Type B pancreatic cell (in vitro differentiated cells): ENCODE measurements at regions not wholly inside any gene's neighbourhood (a gene's known extent, or its start where the extent isn't known, plus 50 kb on each side); places are given as distances from the start of the nearest gene placed in this dataset.

ENCODE experiments used
- DNase-seq: peaks from one replicate; pipeline ENCODE4 v3.0.0; 2021; ENCODE audit warnings: mixed read lengths; ENCODE audit not compliant: unreplicated experiment; ENCODE audit errors: extremely low spot score
- H3K27ac Mint-ChIP-seq: 2 replicates; pipeline ENCODE4 v1.8.0; 2021; ENCODE audit warnings: mild to moderate bottlenecking, mixed read lengths
- H3K27me3 Mint-ChIP-seq: 2 replicates; pipeline ENCODE4 v1.8.0; 2021; ENCODE audit warnings: mixed read lengths
- H3K36me3 Mint-ChIP-seq: 2 replicates; pipeline ENCODE4 v1.8.0; 2021; ENCODE audit warnings: mixed read lengths
- H3K4me1 Mint-ChIP-seq: one replicate; pipeline ENCODE4 v1.8.0; 2021; ENCODE audit warnings: mixed read lengths; ENCODE audit not compliant: unreplicated experiment
- H3K4me3 Mint-ChIP-seq: 2 replicates; pipeline ENCODE4 v1.8.0; 2021; ENCODE audit warnings: mild to moderate bottlenecking, mixed read lengths
- H3K9me3 Mint-ChIP-seq: 2 replicates; pipeline ENCODE4 v1.8.0; 2021; ENCODE audit warnings: mixed read lengths
- TF ChIP-seq, protein P1 (sequence below): fragments of 200-600 bp; sonication (generic); conservative IDR thresholded peaks from 2 replicates; pipeline ENCODE4 v1.5.0; 2021; ENCODE audit warnings: antibody characterized with exemption, mild to moderate bottlenecking

DNA sequence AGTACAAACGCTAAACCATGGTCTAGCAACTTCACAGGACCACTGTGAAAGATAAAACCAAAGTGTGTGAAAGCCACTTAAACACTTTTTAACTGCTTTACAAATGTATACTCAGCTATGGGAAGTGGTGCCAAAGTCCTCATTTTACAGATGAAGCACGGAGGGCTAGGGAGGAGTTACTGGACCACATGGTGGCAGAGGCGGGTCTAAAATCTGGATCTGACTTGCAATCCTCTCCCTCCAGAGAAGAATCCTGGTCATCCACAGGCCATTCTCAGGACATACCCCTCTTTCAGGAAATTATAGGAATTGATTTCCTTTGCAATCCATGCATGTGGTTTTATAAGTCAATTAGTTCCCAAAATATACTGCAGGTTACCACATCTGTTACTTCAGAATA lies 84.6 kb upstream of the GYPC start:
- H3K27me3 Mint-ChIP-seq: peaks cover 3% of the 10 kb centered on the region
- H3K4me3 Mint-ChIP-seq: no peak overlapping the region
- H3K9me3 Mint-ChIP-seq: no peaks in the 10 kb centered on the region
- H3K27ac Mint-ChIP-seq: no peak overlapping the region
- no peaks in the 10 kb centered on the region for H3K4me1 Mint-ChIP-seq
- no peak for DNase-seq
- TF ChIP-seq, protein P1, sequence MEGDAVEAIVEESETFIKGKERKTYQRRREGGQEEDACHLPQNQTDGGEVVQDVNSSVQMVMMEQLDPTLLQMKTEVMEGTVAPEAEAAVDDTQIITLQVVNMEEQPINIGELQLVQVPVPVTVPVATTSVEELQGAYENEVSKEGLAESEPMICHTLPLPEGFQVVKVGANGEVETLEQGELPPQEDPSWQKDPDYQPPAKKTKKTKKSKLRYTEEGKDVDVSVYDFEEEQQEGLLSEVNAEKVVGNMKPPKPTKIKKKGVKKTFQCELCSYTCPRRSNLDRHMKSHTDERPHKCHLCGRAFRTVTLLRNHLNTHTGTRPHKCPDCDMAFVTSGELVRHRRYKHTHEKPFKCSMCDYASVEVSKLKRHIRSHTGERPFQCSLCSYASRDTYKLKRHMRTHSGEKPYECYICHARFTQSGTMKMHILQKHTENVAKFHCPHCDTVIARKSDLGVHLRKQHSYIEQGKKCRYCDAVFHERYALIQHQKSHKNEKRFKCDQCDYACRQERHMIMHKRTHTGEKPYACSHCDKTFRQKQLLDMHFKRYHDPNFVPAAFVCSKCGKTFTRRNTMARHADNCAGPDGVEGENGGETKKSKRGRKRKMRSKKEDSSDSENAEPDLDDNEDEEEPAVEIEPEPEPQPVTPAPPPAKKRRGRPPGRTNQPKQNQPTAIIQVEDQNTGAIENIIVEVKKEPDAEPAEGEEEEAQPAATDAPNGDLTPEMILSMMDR: no peak
- no peaks in the 10 kb centered on the region for H3K36me3 Mint-ChIP-seq

DNA sequence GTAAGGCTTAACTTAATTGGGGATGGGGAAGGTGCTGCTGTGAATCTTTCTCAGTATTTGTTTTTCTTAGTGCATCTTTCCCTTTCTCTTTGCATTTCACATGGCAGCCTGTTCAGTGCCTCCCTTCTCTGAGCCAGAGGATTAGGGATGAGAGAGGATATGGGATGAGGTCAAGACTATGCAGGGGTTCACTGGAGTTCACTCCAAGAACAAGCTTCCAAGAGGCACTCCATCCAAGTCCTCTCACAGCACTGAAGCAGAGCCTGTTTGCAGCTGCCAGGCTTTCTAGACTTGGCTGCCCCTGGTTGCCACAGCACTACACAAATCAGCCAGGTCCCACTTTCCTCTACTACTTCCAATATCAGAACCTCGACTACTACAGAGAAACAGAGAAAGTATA lies 80.3 kb upstream of the GYPC start:
- TF ChIP-seq, protein P1: no peak
- no peaks in the 10 kb centered on the region for H3K36me3 Mint-ChIP-seq
- DNase-seq: no peak
- H3K9me3 Mint-ChIP-seq: peaks cover 7% of the 10 kb centered on the region
- peaks cover 13% of the 10 kb centered on the region for H3K27me3 Mint-ChIP-seq
- H3K4me3 Mint-ChIP-seq: no peak overlapping the region
- H3K27ac Mint-ChIP-seq: no peak overlapping the region
- no peaks in the 10 kb centered on the region for H3K4me1 Mint-ChIP-seq

DNA sequence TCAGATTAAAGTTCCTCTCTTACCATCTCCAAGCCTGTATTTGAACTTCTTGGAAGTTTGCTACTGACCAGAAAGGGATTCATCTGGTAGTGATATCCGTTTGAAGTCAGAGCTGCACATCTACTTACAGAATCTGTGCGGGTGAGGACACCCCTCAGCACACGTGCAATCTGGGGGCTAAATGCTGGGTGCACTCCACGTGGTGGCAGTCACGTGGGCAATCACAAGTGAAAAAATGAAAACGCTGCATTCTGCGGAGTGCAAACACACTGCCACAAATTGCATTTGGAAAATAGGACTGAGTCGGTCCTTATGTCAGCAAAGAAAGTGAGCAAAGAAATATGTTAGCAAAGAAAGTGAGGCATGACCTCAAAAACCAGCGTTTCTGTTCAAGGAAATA lies 76.1 kb upstream of the GYPC start:
- H3K4me1 Mint-ChIP-seq: no peaks in the 10 kb centered on the region
- DNase-seq: no peak

DNA sequence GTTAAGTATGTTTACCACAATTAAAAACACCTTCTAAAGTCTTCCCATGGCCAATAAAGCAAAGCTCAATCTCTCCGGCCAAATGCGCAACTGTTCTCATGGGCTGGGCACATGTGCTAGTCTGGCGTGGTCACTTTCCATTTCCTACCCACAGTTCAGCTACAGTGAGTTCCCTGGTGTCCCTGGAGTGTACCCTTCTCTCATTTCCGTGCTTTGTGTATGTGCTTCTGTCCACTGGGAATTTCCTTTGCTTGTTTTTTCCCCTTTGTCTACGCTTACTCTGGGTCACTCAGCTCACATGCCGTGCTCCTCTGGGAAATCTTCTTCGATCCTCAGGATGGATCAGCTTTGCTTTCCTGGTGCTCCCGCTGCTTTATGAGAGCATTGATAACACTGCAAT lies 69.6 kb upstream of the GYPC start:
- DNase-seq: no peak
- Mint-ChIP-seq H3K36me3 (no peaks in the 10 kb centered on the region), H3K9me3 (no peaks in the 10 kb centered on the region), H3K4me3 (no peak overlapping the region), H3K27ac (no peak overlapping the region), H3K4me1 (no peaks in the 10 kb centered on the region), H3K27me3 (no peaks in the 10 kb centered on the region)
- TF ChIP-seq, protein P1: no peak

More for the DNA sequence above, 76.1 kb upstream of the GYPC start:
- H3K4me3 Mint-ChIP-seq: no peak overlapping the region
- TF ChIP-seq, protein P1: no peak
- H3K27me3 Mint-ChIP-seq: peaks cover 13% of the 10 kb centered on the region
- H3K36me3 Mint-ChIP-seq: no peaks in the 10 kb centered on the region
- H3K27ac Mint-ChIP-seq: no peak overlapping the region
- H3K9me3 Mint-ChIP-seq: peaks cover 7% of the 10 kb centered on the region

DNA sequence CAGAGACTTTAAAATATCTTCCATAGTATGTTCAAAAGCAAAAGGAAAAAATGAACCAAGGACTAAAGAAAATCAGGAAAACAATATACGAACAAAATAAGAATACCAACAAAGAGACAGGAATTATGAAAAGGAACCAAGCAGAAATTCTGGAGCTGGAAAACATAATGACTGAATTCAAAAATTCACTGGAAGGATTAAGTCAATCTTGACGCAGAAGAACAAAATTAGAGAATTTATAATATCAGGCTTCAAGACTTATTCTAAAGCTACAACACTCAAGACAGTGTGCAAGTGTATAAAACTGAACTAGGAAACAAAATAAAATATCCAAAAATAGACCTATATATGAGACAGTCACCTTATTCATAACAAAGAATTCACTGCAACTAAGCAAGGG lies 56.9 kb upstream of the GYPC start:
- no peak for DNase-seq
- Mint-ChIP-seq H3K4me3 (no peak overlapping the region), H3K27me3 (no peaks in the 10 kb centered on the region), H3K4me1 (no peaks in the 10 kb centered on the region), H3K9me3 (peaks cover 2% of the 10 kb centered on the region), H3K27ac (no peak overlapping the region), H3K36me3 (peaks cover 4% of the 10 kb centered on the region)
- TF ChIP-seq, protein P1: no peak

DNA sequence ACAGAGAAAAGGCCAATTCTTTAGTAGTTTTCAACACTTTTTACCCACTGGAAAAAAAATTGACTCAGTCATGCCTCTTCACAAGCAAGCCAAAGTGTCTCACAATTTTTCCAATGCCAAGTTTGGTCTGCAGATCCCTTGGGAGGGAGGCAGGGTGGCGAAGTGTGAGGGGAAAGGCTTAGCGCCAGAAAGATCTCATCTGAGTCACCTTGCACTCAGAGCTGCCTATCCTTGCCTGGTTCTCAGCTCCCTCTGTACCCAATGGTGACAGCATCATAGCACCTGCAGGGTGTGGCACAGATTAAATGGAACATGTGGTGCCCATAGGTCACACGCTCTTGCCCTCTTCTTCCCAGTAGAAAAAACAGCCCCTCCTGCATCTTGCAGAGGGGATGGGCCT lies 55.2 kb upstream of the GYPC start:
- H3K4me1 Mint-ChIP-seq: no peaks in the 10 kb centered on the region
- H3K27me3 Mint-ChIP-seq: no peaks in the 10 kb centered on the region
- no peak overlapping the region for H3K27ac Mint-ChIP-seq
- peaks cover 4% of the 10 kb centered on the region for H3K36me3 Mint-ChIP-seq
- no peak overlapping the region for H3K4me3 Mint-ChIP-seq
- TF ChIP-seq, protein P1: no peak
- H3K9me3 Mint-ChIP-seq: peaks cover 15% of the 10 kb centered on the region
- DNase-seq: no peak
